ENCODE measurements at regions not wholly inside any gene's neighbourhood (a gene's known extent, or its start where the extent isn't known, plus 50 kb on each side); places are given as distances from the start of the nearest gene placed in this dataset.

GRCh38 chr3:117618462-117618861 is 908.9 kb downstream of the TUSC7 start:
- Histone ChIP-seq H3K36me3 (no peaks in the 10 kb centered on the region), H3K4me3 (no peak overlapping the region)
- no peak for DNase-seq

GRCh38 chr3:117619805-117620204 is 910.2 kb downstream of the TUSC7 start:
- H3K36me3 ChIP-seq: no peaks in the 10 kb centered on the region
- H3K4me3 ChIP-seq: no peak overlapping the region
- H3K27me3 ChIP-seq: no peaks in the 10 kb centered on the region
- no peak for DNase-seq
- H3K9me3 ChIP-seq: peaks cover 8% of the 10 kb centered on the region; the same call in 1 of the 2 replicates

More at GRCh38 chr3:117618462-117618861, 908.9 kb downstream of the TUSC7 start:
- H3K9me3 ChIP-seq: peaks cover 8% of the 10 kb centered on the region; the same call in 1 of the 2 replicates
- H3K27me3 ChIP-seq: no peaks in the 10 kb centered on the region

GRCh38 chr3:117622171-117622841 is 912.7 kb downstream of the TUSC7 start:
- peaks cover 8% of the 10 kb centered on the region; the same call in 1 of the 2 replicates for H3K9me3 ChIP-seq
- no peaks in the 10 kb centered on the region for H3K36me3 ChIP-seq
- H3K4me3 ChIP-seq: no peak overlapping the region
- DNase-seq: peak; percentile 75
- H3K27me3 ChIP-seq: no peaks in the 10 kb centered on the region

- DNase-seq: no peak
- H3K4me3 ChIP-seq: no peak overlapping the region
- peaks cover 6% of the 10 kb centered on the region; the same call in 1 of the 2 replicates for H3K9me3 ChIP-seq
- no peaks in the 10 kb centered on the region for H3K36me3 ChIP-seq
- H3K27me3 ChIP-seq: no peaks in the 10 kb centered on the region
Observed at GRCh38 chr3:117624424-117624823, 914.8 kb downstream of the TUSC7 start.

GRCh38 chr3:117625174-117625573 is 915.6 kb downstream of the TUSC7 start:
- Histone ChIP-seq H3K36me3 (no peaks in the 10 kb centered on the region), H3K9me3 (peaks cover 6% of the 10 kb centered on the region; the same call in 1 of the 2 replicates), H3K27me3 (no peaks in the 10 kb centered on the region), H3K4me3 (no peak overlapping the region)
- DNase-seq: no peak

GRCh38 chr3:117626577-117626976 is 917.0 kb downstream of the TUSC7 start:
- Histone ChIP-seq H3K4me3 (no peak overlapping the region), H3K9me3 (peaks cover 6% of the 10 kb centered on the region; the same call in 1 of the 2 replicates)
- DNase-seq: no peak

GRCh38 chr3:117628823-117629291 is 919.3 kb downstream of the TUSC7 start:
- DNase-seq: peak; percentile 65
- Histone ChIP-seq H3K9me3 (no peaks in the 10 kb centered on the region), H3K36me3 (no peaks in the 10 kb centered on the region), H3K4me3 (no peak overlapping the region), H3K27me3 (no peaks in the 10 kb centered on the region)

More at GRCh38 chr3:117626577-117626976, 917.0 kb downstream of the TUSC7 start:
- Histone ChIP-seq H3K27me3 (no peaks in the 10 kb centered on the region), H3K36me3 (no peaks in the 10 kb centered on the region)

GRCh38 chr3:117629505-117629904 is 919.9 kb downstream of the TUSC7 start:
- Histone ChIP-seq H3K27me3 (no peaks in the 10 kb centered on the region), H3K36me3 (no peaks in the 10 kb centered on the region), H3K4me3 (no peak overlapping the region), H3K9me3 (no peaks in the 10 kb centered on the region)
- DNase-seq: no peak

- no peak for DNase-seq
- Histone ChIP-seq H3K4me3 (no peak overlapping the region), H3K36me3 (no peaks in the 10 kb centered on the region), H3K27me3 (no peaks in the 10 kb centered on the region), H3K9me3 (no peaks in the 10 kb centered on the region)
Observed at GRCh38 chr3:117630469-117630868, 920.9 kb downstream of the TUSC7 start.

GRCh38 chr3:117630885-117631284 is 921.3 kb downstream of the TUSC7 start:
- no peak overlapping the region for H3K4me3 ChIP-seq
- peak; percentile 58 for DNase-seq
- H3K9me3 ChIP-seq: no peaks in the 10 kb centered on the region
- no peaks in the 10 kb centered on the region for H3K36me3 ChIP-seq
- no peaks in the 10 kb centered on the region for H3K27me3 ChIP-seq

- no peak overlapping the region for H3K4me3 ChIP-seq
- H3K36me3 ChIP-seq: no peaks in the 10 kb centered on the region
- no peak for DNase-seq
- no peaks in the 10 kb centered on the region for H3K9me3 ChIP-seq
- no peaks in the 10 kb centered on the region for H3K27me3 ChIP-seq
Observed at GRCh38 chr3:117631781-117632180, 922.2 kb downstream of the TUSC7 start.

GRCh38 chr3:117632191-117632590 is 922.6 kb downstream of the TUSC7 start:
- H3K9me3 ChIP-seq: no peaks in the 10 kb centered on the region
- no peak overlapping the region for H3K4me3 ChIP-seq
- no peaks in the 10 kb centered on the region for H3K36me3 ChIP-seq
- no peak for DNase-seq
- no peaks in the 10 kb centered on the region for H3K27me3 ChIP-seq

GRCh38 chr3:117633207-117633606 is 923.6 kb downstream of the TUSC7 start:
- DNase-seq: no peak
- Histone ChIP-seq H3K27me3 (no peaks in the 10 kb centered on the region), H3K9me3 (no peaks in the 10 kb centered on the region), H3K4me3 (no peak overlapping the region), H3K36me3 (no peaks in the 10 kb centered on the region)

- no peak for DNase-seq
- Histone ChIP-seq H3K9me3 (no peaks in the 10 kb centered on the region), H3K4me3 (no peak overlapping the region), H3K36me3 (no peaks in the 10 kb centered on the region), H3K27me3 (no peaks in the 10 kb centered on the region)
Observed at GRCh38 chr3:117637666-117638065, 928.1 kb downstream of the TUSC7 start.

- Histone ChIP-seq H3K36me3 (no peaks in the 10 kb centered on the region), H3K27me3 (no peaks in the 10 kb centered on the region)
Observed at GRCh38 chr3:117644203-117644602, 934.6 kb downstream of the TUSC7 start.

GRCh38 chr3:117645561-117646242 is 936.1 kb downstream of the TUSC7 start:
- Histone ChIP-seq H3K4me3 (no peak overlapping the region), H3K27me3 (no peaks in the 10 kb centered on the region), H3K9me3 (no peaks in the 10 kb centered on the region), H3K36me3 (no peaks in the 10 kb centered on the region)
- no peak for DNase-seq

More at GRCh38 chr3:117644203-117644602, 934.6 kb downstream of the TUSC7 start:
- no peak overlapping the region for H3K4me3 ChIP-seq
- H3K9me3 ChIP-seq: no peaks in the 10 kb centered on the region
- DNase-seq: no peak

GRCh38 chr3:117647435-117647834 is 937.9 kb downstream of the TUSC7 start:
- Histone ChIP-seq H3K9me3 (no peaks in the 10 kb centered on the region; the same call in 1 of the 2 replicates), H3K36me3 (no peaks in the 10 kb centered on the region), H3K4me3 (no peak overlapping the region), H3K27me3 (no peaks in the 10 kb centered on the region)
- no peak for DNase-seq

GRCh38 chr3:117651246-117651645 is 941.7 kb downstream of the TUSC7 start:
- no peaks in the 10 kb centered on the region for H3K27me3 ChIP-seq
- no peaks in the 10 kb centered on the region; the same call in 1 of the 2 replicates for H3K9me3 ChIP-seq
- no peak for DNase-seq
- no peaks in the 10 kb centered on the region for H3K36me3 ChIP-seq
- no peak overlapping the region for H3K4me3 ChIP-seq

All from MG63 (cell line).